HG03159 (cell line): ENCODE measurements at regions not wholly inside any gene's neighbourhood (a gene's known extent, or its start where the extent isn't known, plus 50 kb on each side); places are given as distances from the start of the nearest gene placed in this dataset.

ENCODE experiments used
- ATAC-seq: cut with Tn5 transposase; IDR thresholded peaks from one replicate; pipeline ENCODE4 v1.9.1; 2021; ENCODE audit warnings: mild to moderate bottlenecking, moderate library complexity; ENCODE audit not compliant: unreplicated experiment

DNA sequence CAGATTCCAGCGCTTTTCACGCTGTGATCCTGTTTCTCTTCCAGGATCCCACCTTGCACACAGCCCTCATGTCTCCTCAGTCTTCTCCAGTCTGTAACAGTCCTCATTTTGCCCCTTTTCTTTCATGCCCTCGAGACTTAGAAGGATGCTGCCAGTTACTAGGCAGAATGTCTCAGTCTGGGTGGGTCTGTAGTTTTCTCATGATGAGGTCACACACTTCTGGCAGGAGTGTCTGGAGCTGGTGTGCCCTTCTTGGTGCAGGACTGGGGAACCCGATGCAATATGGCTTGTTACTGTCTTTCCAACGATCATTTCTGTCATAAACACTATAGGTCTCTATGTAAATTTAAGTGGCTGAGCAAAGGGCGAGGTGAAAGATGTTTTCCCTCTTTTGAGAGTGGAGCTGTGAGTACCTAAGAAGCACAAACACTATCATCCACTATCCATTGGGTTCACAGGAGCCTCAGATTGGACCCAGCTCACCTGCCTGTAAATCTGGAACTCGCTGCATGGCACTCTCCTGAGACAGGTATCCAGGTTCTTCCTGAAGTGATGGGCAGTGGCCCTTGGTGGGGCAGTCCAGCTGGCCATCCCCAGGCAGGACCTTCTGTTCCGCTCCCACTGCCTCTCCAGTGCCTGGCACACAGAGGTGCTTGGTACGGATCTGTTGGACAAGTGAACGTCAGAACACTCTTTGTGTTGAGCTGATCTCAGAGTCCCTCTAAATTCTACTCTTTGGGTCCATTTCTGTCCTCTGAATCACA is 64.3 kb upstream of the ZNF32 start:
- no peak for ATAC-seq

- ATAC-seq: no peak
These were observed 62.2 kb upstream of the ZNF32 start for GRCh38 chr10:43710772-43711471.

DNA sequence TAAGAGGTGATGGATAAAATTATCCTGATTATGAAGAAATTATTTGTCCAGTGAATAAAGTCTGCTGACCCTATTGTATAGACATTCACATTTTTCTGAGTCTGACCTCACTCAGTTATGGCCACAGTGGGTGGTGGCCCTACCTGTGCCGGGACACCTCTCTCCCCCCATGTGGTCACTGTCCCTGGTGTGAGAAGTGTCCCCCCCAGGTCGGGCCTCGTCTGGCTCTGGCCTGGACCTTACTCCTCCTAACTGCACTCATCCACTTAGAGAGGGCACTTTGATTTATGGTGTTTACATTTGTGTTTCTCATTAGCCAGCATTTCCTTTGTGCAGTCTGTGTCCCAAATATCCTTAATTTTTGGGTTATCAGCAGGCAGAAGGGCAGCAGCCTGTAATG is 59.6 kb upstream of the ZNF32 start:
- ATAC-seq: no peak

GRCh38 chr10:43707770-43708169 is 59.1 kb upstream of the ZNF32 start:
- ATAC-seq: no peak

GRCh38 chr10:43706166-43706565 is 57.5 kb upstream of the ZNF32 start:
- no peak for ATAC-seq

DNA sequence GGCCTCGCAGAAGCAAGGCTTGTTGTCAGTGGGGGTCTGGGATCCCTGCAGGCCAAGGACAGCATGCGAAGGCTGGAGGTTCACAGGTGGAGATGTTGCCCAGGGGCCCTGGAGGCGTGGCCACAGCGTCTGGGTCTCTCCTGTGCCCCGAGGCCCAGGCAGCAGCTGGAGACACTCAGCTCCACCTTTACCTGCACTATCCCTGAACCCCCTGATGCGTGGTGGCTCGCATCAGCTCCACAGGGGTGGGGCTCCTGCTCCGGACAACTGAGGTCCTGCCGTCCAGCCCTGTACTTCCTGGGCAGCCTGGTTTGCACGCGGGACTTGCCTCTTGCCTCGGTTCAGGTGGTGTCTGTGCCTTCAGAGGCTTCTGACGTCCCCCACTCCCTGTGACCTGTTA is 54.6 kb upstream of the ZNF32 start:
- no peak for ATAC-seq

DNA sequence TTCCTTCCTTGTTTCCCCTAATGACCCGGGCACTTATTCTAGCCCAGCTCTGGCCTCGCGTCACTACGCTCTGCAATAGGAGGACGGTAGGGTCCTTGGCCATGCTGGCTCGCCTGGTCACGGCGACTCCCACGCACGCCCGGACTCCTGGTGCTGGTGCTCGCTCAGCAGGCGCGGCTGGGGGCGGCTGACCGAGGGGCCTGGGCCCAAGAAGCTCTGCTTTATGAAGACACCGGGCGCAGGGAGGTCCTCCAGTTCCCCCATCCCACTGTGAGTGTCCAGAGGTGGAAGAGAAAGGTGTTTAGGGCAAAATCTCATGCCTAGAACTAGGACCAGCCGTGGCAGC is 54.2 kb upstream of the ZNF32 start:
- ATAC-seq: no peak

DNA sequence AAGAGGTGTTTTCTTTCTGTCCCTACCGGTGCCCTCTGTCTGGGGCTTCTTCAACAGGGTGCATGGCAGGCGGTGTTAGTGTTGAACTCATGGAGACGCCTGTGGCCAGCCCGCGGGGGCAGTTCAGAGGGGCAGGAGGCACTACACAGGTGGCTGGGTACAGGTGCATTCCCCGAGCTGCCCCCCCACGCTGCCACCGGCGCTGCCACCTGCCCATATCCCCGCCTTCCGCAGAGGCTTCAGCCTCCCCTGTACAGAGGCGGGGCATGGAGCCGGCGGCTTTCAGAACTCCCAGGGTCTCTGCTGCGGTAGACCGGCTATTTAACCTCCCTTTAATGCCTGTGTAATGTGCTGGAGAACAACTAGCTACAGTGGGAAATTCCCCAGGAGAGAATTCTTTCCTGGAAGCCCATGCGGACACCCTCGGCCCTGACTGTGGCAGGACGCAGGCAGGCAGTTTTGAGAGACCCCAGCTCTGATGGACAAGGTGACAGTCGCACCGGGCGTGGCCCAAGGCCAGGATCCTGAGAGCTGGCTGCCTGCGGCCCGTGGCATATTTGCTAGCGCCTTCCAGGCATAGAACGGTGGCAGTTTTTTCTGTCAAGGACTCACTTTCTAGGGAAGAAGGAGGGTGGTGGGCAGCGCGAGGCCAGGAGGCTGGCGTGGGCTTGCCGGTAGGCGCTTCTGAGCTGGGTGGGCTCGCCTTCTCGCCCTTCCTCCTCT is 53.7 kb upstream of the ZNF32 start:
- no peak for ATAC-seq

GRCh38 chr10:43701295-43701694 is 52.6 kb upstream of the ZNF32 start:
- ATAC-seq: no peak

GRCh38 chr10:43700306-43700705 is 51.6 kb upstream of the ZNF32 start:
- no peak for ATAC-seq

DNA sequence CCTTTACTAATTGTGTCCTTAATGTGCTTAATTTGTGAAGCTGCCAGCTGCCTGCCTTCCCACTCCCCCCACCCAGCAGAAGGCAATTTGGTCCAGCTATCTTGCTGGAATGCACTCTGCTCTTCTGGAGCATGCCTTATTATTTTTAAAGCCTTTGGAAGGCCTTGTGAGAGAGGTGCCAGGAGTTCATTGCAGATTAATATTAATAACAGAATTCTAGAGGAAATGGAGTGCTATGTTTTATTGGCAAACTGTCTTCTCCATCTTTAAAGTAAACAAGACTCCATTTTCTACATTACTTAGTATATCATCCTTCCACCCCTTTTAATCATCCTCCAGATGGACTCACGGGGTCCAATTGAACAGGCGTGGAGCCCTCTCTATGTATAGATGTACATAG is 50.8 kb upstream of the ZNF32 start:
- no peak for ATAC-seq
